ENCODE measurements at regions not wholly inside any gene's neighbourhood (a gene's known extent, or its start where the extent isn't known, plus 50 kb on each side); places are given as distances from the start of the nearest gene placed in this dataset.

- Histone ChIP-seq H3K4me3 (no peak overlapping the region), H3K36me3 (no peaks in the 10 kb centered on the region), H3K4me1 (no peaks in the 10 kb centered on the region), H3K9me3 (no peaks in the 10 kb centered on the region), H3K27ac (no peak overlapping the region), H3K27me3 (no peaks in the 10 kb centered on the region)
- no peak for DNase-seq (ENCODE audit: low spot score)
- TF ChIP-seq, protein P1, sequence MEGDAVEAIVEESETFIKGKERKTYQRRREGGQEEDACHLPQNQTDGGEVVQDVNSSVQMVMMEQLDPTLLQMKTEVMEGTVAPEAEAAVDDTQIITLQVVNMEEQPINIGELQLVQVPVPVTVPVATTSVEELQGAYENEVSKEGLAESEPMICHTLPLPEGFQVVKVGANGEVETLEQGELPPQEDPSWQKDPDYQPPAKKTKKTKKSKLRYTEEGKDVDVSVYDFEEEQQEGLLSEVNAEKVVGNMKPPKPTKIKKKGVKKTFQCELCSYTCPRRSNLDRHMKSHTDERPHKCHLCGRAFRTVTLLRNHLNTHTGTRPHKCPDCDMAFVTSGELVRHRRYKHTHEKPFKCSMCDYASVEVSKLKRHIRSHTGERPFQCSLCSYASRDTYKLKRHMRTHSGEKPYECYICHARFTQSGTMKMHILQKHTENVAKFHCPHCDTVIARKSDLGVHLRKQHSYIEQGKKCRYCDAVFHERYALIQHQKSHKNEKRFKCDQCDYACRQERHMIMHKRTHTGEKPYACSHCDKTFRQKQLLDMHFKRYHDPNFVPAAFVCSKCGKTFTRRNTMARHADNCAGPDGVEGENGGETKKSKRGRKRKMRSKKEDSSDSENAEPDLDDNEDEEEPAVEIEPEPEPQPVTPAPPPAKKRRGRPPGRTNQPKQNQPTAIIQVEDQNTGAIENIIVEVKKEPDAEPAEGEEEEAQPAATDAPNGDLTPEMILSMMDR (IDR thresholded peaks at IDR 0.05) = no peak
Observed at GRCh38 chr16:13315642-13316427, 414.4 kb downstream of the SHISA9 start.

GRCh38 chr16:13322336-13322735 lies 420.9 kb downstream of the SHISA9 start:
- TF ChIP-seq, protein P1 (IDR thresholded peaks at IDR 0.05) = no peak
- no peak for DNase-seq (ENCODE audit: low spot score)

DNA sequence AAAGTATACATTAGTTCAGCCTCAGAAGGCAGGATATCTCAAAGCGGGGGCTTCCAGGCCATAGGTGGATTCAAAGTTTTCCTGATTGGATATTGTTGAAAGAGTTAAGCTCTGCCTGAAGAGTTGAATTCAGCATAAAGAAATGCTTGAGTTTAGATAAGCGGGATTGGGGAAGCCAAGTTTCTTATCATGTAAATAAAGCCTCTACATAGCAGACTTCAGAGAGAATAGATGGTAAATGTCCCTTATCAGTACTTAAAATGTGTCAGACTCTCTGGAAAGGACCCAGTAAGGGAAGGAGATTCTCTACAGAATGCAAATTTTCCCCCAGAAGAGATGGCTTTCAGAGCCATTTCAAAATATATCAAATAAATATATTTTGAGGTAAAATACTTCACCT lies 423.5 kb downstream of the SHISA9 start:
- TF ChIP-seq, protein P1 (IDR thresholded peaks at IDR 0.05) = no peak
- H3K27ac ChIP-seq = no peak overlapping the region
- H3K27me3 ChIP-seq = no peaks in the 10 kb centered on the region
- no peaks in the 10 kb centered on the region for H3K36me3 ChIP-seq
- DNase-seq (ENCODE audit: low spot score) = no peak
- H3K4me1 ChIP-seq = no peaks in the 10 kb centered on the region
- no peak overlapping the region for H3K4me3 ChIP-seq
- H3K9me3 ChIP-seq = no peaks in the 10 kb centered on the region

More at GRCh38 chr16:13322336-13322735, 420.9 kb downstream of the SHISA9 start:
- H3K27me3 ChIP-seq = no peaks in the 10 kb centered on the region
- no peaks in the 10 kb centered on the region for H3K36me3 ChIP-seq
- no peak overlapping the region for H3K27ac ChIP-seq
- H3K9me3 ChIP-seq = no peaks in the 10 kb centered on the region
- H3K4me3 ChIP-seq = no peak overlapping the region
- H3K4me1 ChIP-seq = no peaks in the 10 kb centered on the region

- DNase-seq (ENCODE audit: low spot score) = no peak
Observed at GRCh38 chr16:13325396-13325795, 424.0 kb downstream of the SHISA9 start.

DNA sequence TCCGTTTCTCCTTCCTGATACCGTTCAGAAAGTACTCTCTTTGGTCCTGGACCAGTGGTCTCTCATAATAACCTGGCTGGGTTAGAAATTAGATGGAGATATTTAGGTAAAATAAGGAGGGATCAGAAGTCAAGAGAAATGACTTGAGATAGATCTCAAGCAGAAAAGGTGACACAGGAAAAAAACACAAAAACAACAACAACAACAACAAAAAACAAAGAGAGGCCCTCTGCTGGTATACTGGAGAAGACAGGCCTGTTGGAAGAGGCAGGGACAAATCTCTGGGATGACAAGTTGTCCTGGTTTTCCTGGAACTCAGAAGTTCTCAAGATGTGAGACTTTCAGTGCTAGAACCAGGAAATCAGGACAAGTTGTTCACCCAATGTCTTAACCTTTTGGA lies 430.5 kb downstream of the SHISA9 start:
- TF ChIP-seq, protein P1 (IDR thresholded peaks at IDR 0.05) = no peak
- H3K36me3 ChIP-seq = no peaks in the 10 kb centered on the region
- H3K27me3 ChIP-seq = no peaks in the 10 kb centered on the region
- no peak for DNase-seq (ENCODE audit: low spot score)
- H3K4me1 ChIP-seq = no peaks in the 10 kb centered on the region
- no peak overlapping the region for H3K27ac ChIP-seq
- H3K9me3 ChIP-seq = no peaks in the 10 kb centered on the region
- no peak overlapping the region for H3K4me3 ChIP-seq

More at GRCh38 chr16:13325396-13325795, 424.0 kb downstream of the SHISA9 start:
- no peaks in the 10 kb centered on the region for H3K9me3 ChIP-seq
- H3K4me1 ChIP-seq = no peaks in the 10 kb centered on the region
- no peak overlapping the region for H3K4me3 ChIP-seq
- no peaks in the 10 kb centered on the region for H3K36me3 ChIP-seq
- no peaks in the 10 kb centered on the region for H3K27me3 ChIP-seq
- no peak overlapping the region for H3K27ac ChIP-seq
- TF ChIP-seq, protein P1 (IDR thresholded peaks at IDR 0.05) = no peak

Data from right atrium auricular region (tissue), 2 donors.